ENCODE measurements at regions not wholly inside any gene's neighbourhood (a gene's known extent, or its start where the extent isn't known, plus 50 kb on each side); places are given as distances from the start of the nearest gene placed in this dataset.
"Not testable (repeated sequence)": the region's sequence is repeated elsewhere in the genome, so short reads cannot be mapped to it uniquely, and the experiment has no call there.

- no peak for DNase-seq
Observed at GRCh38 chr21:35512346-35512745, 463.2 kb upstream of the RUNX1 start.

- no peak for DNase-seq
Observed at GRCh38 chr21:35511696-35512162, 462.6 kb upstream of the RUNX1 start.

GRCh38 chr21:35510957-35511695 lies 462.0 kb upstream of the RUNX1 start:
- no peak for DNase-seq

GRCh38 chr21:35510294-35510693 lies 461.2 kb upstream of the RUNX1 start:
- no peak for DNase-seq

- DNase-seq = no peak
Observed at GRCh38 chr21:35509001-35509704, 460.1 kb upstream of the RUNX1 start.

- DNase-seq = no peak
Observed at GRCh38 chr21:35508139-35508888, 459.2 kb upstream of the RUNX1 start.

GRCh38 chr21:35507181-35507759 lies 458.2 kb upstream of the RUNX1 start:
- DNase-seq = no peak

GRCh38 chr21:35506771-35507170 lies 457.7 kb upstream of the RUNX1 start:
- no peak for DNase-seq

GRCh38 chr21:35506352-35506751 lies 457.2 kb upstream of the RUNX1 start:
- no peak for DNase-seq

GRCh38 chr21:35504951-35505466 lies 455.9 kb upstream of the RUNX1 start:
- no peak for DNase-seq

- DNase-seq = no peak
Observed at GRCh38 chr21:35504277-35504676, 455.2 kb upstream of the RUNX1 start.

GRCh38 chr21:35503671-35504070 lies 454.6 kb upstream of the RUNX1 start:
- no peak for DNase-seq

GRCh38 chr21:35502821-35503220 lies 453.7 kb upstream of the RUNX1 start:
- DNase-seq = no peak

- not testable (repeated sequence) for DNase-seq
Observed at GRCh38 chr21:35497522-35497921, 448.4 kb upstream of the RUNX1 start.

- DNase-seq = no peak
Observed at GRCh38 chr21:35491920-35492678, 443.0 kb upstream of the RUNX1 start.

- no peak for DNase-seq
Observed at GRCh38 chr21:35491114-35491513, 442.0 kb upstream of the RUNX1 start.

GRCh38 chr21:35489389-35489980 lies 440.4 kb upstream of the RUNX1 start:
- no peak for DNase-seq

- DNase-seq = no peak
Observed at GRCh38 chr21:35488946-35489345, 439.8 kb upstream of the RUNX1 start.

GRCh38 chr21:35485364-35485763 lies 436.3 kb upstream of the RUNX1 start:
- no peak for DNase-seq

GRCh38 chr21:35484851-35485250 lies 435.7 kb upstream of the RUNX1 start:
- DNase-seq = no peak

- no peak for DNase-seq
Observed at GRCh38 chr21:35484032-35484431, 434.9 kb upstream of the RUNX1 start.

All from effector CD4-positive, alpha-beta T cell (primary cell).